ENCODE measurements at regions not wholly inside any gene's neighbourhood (a gene's known extent, or its start where the extent isn't known, plus 50 kb on each side); places are given as distances from the start of the nearest gene placed in this dataset.

DNA sequence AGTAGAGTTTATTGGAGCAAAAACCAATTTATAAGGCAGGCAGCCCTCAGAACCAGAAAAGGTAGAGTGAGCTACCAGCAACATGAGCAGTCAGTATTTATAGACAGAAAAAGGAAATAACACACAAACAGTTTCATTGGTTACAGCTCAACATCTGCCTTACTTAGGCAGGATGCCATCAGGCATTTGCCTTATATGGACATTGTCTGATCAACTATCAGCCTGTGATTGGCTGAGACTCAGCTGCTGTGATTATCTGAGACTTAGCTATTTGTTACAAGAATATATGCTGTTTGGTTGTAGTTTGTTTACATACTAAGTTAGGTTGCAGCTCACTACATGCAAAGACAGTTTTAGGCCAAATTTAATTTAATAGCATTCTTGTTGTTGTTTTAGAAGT, 60.4 kb upstream of the CDK1 start:
- TF ChIP-seq POLR2A (IDR thresholded peaks at IDR 0.05), result no peak
- TF ChIP-seq, protein P1, sequence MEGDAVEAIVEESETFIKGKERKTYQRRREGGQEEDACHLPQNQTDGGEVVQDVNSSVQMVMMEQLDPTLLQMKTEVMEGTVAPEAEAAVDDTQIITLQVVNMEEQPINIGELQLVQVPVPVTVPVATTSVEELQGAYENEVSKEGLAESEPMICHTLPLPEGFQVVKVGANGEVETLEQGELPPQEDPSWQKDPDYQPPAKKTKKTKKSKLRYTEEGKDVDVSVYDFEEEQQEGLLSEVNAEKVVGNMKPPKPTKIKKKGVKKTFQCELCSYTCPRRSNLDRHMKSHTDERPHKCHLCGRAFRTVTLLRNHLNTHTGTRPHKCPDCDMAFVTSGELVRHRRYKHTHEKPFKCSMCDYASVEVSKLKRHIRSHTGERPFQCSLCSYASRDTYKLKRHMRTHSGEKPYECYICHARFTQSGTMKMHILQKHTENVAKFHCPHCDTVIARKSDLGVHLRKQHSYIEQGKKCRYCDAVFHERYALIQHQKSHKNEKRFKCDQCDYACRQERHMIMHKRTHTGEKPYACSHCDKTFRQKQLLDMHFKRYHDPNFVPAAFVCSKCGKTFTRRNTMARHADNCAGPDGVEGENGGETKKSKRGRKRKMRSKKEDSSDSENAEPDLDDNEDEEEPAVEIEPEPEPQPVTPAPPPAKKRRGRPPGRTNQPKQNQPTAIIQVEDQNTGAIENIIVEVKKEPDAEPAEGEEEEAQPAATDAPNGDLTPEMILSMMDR (IDR thresholded peaks at IDR 0.05 in 8 of 11, conservative IDR thresholded peaks at IDR 0.05 in 3 of 11), result no peak
- no peak for TF ChIP-seq POLR2AphosphoS5 (IDR thresholded peaks at IDR 0.05)

Measured in spleen (tissue), 7 donors.